OCI-M2 (cell line): ENCODE measurements at regions not wholly inside any gene's neighbourhood (a gene's known extent, or its start where the extent isn't known, plus 50 kb on each side); places are given as distances from the start of the nearest gene placed in this dataset.
"Not testable (repeated sequence)": the region's sequence is repeated elsewhere in the genome, so short reads cannot be mapped to it uniquely, and the experiment has no call there.

Experiments
- DNase-seq: peaks from one replicate; lab custom pipeline; 2025; ENCODE audit not compliant: unreplicated experiment; lab: John Stamatoyannopoulos, UW

DNA sequence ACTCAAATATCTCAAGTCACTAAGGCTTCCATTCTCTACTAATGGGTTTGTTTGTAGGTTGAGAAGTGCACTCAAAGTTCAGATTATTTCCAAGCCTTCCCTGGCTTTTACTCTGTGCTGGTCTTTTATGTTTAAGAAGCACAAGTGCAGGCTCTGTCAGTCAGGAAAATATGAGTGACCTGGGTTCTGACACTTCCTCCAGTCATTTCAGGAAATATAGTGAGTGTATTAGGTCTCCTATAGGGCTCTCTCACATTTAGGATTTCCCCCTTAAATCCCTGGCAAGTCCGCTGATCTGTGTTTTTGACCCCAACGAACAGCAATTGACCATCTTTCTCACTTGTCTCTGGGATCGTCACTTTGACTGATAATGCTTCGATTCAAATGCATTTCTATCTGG is 210.2 kb downstream of the ARPP21 start:
- DNase-seq, result no peak

DNA sequence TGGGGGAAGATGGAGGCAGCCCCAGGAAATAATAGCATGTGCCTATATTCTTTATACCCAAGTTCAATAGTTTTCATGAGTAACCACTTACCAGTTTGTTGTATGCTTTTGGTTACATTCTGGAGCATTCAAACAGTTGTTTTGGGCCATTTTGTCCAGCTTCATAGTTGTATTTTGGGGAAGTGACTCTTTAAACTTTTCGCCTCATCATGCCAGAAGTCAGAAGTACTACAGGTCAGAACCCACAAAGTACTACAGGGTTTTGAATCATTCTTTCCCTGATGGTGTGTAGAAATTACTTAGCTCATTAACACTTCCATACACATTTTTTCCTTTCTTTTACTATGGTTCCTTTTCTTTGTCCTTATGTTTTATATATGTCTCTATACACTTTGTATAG is 210.6 kb downstream of the ARPP21 start:
- DNase-seq, result no peak

DNA sequence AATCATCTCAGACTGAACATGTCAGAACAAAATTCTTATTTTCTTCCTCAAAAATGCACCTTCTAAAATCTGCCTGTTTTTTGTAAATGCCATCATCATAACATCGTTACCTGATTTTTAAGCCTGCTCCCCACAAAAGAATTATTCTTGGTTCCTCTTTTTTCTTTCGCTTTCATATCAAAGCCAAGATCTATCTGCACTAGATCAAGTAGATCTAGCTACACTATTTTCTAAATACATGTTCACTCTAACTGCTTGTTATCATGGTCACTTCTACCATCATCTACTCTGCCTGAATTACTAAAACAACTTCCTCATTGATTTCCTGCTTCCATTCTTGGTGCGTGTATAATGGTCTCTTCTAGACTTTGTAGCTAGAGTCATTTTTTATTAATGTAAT is 217.7 kb downstream of the ARPP21 start:
- DNase-seq, result no peak

DNA sequence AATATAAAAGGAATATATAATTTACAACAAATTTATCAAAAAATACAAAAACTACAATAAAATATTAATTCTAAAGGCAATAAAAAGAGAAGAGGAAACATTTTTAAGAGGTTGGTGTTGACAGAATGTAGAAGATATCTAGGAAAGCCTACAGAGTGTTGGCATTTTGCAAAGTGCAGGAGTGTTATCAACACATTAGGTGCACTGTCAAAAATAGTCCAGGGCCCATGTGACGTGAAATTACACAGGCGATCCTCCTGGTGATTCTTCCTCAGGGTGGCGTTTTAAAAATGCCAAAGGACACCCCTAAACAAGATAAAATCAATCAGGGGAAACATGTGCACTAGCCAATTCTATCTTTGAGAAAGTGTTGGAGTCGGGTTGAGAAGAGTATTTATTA is 222.7 kb downstream of the ARPP21 start:
- DNase-seq, result no peak

DNA sequence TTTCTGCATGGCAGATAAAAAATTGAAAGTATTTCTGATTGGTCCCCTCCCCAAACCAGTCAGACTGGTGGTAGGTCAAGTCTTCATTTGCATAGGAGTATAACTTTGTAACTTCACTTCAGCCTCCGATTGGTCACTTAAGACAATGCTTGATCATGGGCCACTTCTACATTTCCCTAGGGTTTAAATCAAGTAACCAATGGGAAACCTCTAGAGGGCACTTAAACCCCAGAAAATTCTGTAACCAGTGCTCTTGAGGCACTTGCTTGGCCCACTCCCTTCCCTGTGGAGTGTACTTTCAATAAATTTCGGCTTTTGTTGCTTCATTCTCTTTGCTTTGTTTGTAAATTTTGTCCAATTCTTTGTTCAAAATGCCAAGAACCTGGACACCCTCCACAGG is 225.5 kb downstream of the ARPP21 start:
- DNase-seq, result no peak

DNA sequence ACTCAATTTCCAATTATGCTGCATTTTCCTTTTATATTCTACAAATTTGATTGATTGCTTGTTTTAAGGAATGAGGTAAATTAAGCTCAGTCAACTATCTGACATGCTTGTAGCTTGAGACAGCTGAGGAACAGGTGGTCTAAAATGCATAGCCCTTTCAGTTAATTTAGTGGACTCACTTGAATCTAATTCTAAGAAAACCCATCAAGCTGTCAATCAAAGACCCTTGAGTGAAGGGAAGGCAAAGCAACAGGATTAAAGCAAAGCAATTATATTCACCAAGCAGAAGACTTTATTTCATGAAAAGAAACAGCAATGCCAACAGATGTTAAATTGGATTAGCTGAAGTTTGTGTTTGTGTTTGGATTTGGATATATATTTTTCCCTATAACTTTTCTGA is 228.5 kb downstream of the ARPP21 start:
- no peak for DNase-seq

DNA sequence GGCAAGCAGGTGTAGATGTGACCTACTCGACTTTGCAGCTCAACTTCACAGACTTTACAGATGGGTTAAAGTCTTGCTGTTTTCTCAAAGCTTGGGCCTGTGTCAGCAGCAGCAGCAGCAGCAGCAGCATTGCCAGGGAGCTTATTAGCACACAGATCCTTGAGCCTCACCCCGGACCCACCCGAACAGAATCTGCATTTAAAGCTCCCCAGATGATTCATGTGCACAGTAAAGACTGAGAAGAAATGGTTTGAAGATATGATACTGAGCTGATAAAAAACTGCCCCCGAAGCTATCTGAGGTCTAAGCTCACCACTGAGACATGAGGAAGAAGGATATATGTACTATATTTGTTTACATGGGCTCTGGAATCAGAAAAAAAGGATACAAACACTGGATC is 231.7 kb downstream of the ARPP21 start:
- no peak for DNase-seq

DNA sequence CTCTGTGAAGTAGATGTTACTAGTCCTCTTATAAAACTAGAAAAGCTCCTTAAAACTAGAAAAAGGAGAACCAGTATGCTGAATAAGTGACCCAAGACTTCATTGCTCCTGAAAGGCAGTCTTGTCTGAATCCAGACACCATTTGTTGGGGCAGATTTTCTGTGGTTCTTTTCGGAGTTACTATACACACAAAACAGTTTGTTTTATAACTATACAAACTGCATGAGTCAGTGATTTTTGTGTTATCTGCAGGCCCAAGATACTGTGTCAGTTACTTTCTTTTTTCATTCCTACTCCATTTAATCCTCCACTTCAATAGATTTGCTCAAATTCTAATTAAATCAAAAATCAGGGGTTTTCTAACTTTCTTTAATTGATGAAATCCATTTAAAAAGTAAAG is 244.6 kb downstream of the ARPP21 start:
- DNase-seq, result no peak

DNA sequence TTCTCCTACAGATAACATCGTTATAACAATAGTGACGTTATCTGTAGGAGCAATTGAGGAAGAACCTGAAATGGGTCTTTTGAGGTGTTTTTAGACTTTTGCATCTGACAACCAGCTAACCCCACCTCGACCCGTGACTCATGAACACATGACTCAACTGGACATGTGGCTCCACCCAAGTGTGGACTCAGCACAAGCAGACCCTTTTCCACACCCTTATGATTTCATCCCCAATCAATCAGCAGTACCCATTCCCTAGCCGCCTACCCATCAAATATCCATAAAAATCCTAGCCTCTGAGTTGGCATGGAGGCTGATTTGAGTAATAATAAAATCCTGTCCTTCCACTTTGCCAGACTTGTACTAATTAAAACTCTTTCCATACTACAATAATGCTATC is 255.4 kb downstream of the ARPP21 start:
- DNase-seq, result no peak

DNA sequence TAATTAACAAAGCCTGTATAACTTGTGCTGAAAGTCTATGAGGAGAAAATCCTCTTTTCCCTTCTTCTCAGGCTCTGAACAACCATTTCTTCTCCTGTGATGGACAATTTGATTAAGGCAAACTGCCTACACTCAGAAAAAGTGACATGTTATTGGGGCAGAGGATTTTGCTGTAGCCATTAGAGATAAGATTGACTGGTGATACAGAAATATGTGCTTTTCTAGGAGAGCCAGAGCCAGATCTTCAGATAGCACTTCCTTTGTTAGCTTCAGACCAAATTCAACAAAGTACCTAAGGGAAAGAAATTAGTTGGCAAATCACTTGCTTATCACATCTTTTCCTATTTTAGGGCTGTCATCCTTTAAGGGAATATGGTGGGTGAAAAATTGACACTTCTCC is 259.9 kb downstream of the ARPP21 start:
- no peak for DNase-seq

DNA sequence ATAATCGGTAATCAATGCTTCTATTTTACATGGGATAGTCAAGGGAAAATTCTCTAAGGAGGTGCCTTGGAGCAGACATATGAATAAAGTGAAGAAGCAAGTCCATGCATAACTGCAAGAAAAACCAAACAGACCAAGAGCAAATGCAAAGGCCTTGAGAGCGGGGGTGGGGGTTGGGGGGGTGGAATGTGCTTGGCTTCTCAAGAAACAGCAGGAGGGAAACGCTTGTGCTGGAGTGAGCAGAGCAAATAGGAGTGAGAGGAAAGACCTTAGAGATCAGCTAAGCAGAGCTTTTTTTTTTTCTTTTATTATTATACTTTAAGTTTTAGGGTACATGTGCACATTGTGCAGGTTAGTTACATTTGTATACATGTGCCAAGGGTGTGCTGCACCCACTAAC is 260.8 kb downstream of the ARPP21 start:
- DNase-seq, result no peak

DNA sequence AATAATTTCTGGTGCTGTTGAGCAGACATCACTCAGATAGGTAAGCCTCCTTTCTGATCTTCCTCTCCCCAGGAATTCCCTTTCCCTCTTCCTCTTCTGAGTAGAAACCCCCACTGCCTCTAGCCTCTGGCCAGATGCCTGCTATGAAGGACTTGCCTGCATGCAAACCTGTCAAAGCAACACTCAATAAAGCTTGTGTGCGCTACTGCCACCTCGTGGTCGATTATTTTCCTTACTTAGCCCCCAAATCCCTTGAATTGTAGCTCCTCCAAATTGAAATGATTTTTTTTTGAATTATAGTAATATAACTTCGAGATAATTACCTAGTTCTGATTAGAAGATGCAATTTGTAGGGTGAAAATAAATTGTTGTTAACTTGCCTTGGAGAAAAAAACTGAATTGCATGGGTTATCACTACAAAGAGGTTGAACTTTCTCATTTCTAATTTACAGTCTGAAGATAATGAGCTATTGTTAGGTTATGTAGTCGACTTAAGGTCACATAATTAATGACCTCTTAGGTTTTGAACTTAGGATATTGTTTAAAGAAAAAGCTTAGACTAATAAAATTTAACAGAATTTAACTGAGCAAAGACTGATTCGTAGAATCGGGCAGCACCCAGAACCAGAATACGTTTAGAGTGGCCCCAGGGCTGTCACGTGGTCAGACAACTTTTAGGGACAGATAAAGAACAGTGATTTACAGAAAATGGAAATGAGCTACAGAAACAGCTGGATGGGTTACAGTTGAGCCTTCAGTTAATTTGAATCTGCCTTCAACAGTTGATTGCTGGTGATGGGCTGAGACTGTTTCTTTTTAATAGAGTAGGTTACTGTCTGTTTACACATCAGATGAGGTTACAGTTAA is 269.3 kb downstream of the ARPP21 start:
- peak; percentile 6 for DNase-seq

DNA sequence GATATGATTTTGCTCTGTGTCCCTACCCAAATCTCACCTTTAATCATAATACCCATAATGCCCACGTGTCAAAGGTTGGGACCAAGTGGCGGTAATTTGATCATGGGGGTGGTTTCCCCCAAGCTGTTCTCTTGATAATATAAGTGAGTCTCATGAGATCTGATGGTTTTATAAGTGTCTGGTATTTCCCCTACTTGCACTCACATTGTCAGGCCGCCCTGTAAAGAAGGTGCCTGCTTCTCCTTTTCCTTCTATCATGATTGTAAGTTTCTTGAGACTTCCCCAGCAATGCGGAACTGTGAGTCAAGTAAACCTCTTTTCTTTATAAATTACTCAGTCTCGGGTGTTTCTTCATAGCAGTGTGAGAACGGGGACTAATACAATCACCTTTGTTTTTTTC is 279.8 kb downstream of the ARPP21 start:
- no peak for DNase-seq

DNA sequence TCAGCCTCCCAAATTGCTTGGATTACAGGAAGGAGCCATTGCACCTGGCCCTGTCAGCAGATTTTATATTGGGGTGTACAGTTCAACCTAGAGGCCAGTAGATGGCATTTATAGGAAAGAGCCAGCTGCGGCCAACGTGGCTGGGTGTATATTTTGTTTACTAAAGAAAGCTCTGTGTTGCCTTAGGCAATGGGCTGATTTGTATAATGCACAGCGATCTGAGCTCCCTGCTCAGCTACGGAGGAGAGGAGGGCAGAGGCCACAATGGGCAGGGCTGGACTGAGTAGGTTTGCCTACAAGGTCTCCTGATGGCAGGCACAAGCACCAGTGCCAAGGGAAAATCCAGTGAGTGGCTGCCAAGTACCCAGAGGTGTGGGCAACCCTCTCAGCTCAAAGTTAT is 282.4 kb downstream of the ARPP21 start:
- DNase-seq, result no peak

DNA sequence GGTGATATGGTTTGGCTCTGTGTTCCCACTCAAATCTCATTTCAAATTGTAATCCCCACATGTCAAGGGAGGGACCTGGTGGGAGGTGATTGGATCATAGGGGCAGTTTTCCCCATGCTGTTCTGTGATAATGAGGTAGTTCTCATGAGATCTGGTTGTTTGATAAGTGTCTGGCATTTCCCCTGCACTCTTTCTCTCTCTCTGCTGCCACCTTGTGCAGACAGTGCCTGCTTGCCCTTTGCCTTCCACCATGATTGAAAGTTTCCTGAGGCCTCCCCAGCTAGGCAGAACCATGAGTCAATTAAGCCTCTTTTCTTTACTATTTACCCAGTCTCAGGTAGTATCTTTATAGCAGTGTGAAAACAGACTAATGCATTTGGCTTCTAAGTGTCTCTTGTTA is 284.7 kb downstream of the ARPP21 start:
- DNase-seq, result not testable (repeated sequence)

DNA sequence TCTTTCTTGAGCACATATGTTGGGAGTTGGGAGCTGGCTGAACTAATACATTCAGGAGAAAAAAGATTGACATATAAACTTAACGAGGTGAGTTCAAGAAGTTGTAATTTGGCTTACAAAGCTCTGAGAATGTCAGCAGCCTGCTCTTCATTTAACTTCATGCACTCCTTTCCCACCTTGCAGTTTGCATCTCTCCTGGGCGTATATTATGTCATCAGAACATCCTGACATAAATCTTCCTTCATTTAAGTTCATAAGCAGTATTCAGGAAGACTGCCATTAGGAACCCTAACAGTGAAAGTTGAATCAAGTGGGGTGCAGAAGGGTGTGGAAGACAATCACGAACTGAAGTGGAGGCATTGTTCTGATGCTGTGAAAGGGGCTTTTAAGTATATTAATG is 288.1 kb downstream of the ARPP21 start:
- DNase-seq, result no peak

DNA sequence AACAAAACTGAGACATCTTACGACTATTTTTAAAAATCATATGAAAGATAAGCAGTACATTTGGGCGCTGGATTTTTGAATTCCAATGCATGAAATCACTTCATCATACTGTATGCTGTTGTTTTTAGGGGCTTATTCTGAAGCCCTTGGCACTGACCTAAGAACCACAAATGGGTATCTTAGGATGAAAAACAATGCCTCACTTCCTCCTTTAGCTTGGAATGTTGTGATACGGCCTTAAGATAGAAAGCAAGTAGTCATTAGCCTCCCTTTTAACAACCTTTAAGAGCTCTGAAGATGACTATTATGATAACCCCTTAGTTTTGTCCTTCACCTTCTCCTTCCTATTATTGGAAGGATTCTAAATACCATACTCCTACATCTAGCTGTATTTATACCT is 289.8 kb downstream of the ARPP21 start:
- no peak for DNase-seq

DNA sequence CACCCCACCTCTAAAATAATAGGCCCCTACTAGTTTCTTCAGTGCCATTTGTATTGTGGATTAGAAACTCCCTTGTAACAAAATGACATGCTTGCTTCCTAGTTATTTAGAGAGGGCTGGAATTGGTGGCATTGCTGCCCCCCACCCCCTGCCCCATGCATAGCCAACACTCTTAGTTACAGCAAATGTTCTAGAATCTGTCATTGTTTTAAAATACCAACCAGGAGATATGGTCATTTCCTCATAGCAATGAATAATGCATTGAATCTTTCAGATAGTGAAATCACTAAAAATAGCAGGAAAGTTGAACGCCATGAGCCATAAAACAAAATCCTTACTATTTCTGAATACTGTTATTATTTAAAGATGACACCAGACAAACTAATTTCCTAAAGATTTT is 292.5 kb downstream of the ARPP21 start:
- DNase-seq, result no peak

DNA sequence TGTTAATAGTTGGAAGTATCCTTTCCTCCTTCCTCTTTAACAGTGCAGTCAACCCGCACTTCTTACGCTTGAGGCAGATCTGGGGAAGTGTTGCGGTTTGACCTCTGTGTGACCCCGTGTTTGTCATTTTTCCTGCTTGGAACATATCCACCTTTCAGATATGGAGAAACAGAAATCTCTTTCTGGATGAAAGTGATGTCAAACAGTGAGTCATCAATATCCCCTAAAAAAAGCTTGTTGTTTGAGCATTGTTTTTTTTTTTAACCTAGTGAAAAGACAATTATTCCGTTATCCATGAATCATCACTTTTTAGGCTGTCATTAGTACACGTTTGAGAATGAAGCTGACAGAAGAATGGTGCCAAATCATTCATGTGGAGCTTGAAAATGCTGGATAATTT is 293.7 kb downstream of the ARPP21 start:
- no peak for DNase-seq

DNA sequence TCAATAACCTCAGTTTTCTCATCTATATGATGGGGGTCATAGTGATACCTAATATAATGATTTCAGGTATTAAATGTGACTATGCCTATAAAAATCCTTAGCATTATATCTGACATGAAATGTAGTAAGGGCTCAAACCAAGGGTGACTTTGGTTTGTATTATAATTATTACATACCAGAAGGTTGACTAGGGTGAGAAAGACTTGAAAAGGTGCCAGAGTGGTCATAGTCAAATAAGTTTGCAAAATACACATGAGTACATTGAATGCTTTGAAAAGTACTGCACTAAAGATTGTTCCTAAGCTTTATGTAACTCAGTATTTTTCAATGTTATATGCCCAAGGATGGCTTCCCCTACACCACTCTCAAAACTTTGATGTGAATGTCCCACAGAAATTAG is 297.2 kb downstream of the ARPP21 start:
- DNase-seq, result no peak

DNA sequence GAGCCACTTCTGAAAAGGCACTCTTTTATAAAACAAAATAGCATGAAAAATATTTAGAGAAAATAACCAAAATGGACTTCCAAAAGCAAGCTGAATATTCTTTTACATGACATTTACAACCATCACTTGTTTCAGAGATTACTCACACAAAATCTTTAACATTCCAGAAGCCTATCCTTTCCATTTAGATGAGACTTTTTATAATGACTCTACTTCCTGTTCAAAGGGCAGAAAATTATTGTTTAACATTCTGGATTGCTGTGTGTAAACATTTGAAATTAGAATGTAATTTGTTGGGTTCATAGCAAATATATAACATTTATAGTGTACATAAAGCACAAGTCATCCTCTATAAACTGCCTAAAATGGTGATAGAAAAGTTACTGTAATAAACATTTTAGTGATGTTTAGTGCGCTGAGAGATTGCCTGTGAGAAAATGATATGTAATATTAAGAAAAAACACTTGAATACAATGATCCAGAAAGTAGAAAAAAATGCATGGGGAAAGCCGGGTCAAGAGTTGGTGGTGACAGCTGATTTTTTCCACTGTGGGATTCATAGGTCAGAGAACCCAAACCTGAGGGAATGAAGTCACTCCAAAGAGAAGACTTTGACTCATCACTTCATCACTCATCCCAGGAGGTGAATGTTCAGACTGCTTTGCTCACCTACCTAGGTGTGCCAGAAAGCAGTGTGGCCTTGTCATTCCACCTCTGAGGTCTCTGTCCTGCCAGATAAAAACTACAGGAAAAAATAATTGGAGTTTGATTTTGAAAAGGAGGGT is 305.8 kb downstream of the ARPP21 start:
- no peak for DNase-seq

DNA sequence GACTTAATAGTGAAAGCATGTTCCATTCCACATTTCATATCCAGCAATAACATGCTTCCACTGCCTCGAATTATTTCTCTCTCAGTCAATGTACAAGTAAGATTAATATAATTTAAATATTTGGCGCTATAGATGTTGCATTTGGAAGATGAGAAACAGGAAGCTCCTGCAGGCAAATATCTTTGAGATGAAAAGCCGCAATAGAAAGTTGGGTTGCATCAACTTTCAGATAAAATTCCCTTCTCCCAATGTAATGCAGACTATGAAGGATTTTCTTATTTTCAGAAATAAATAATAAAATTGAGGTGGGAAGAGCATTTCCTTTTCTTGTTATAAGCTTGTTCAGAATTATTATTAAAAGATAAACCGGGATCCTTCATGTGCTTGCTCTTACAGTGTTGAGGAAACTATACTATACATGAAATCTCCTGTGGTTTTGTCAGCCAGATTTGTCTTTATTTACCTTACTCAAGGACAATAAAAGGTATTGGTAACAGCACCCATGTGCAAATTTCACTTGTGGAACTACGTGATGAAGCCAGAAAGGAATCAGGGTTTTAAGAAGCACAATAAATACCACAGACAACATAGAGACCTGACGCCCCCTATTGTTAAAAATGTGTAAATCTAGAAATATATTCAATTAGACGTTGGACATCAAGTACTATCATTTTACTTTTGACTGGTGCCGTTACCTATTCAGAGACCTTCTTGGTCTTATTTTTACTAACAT is 307.0 kb downstream of the ARPP21 start:
- no peak for DNase-seq
